DOHH2 (cell line): ENCODE measurements at regions not wholly inside any gene's neighbourhood (a gene's known extent, or its start where the extent isn't known, plus 50 kb on each side); places are given as distances from the start of the nearest gene placed in this dataset.

Source experiments
- CTCF ChIP-seq: fragments of 200-600 bp; sonication (generic); IDR thresholded peaks from one replicate; pipeline ENCODE4 v1.5.1; 2014; ENCODE audit warnings: antibody characterized with exemption, mild to moderate bottlenecking, low read depth, low read length; ENCODE audit not compliant: poor library complexity, severe bottlenecking
- EZH2phosphoT487 ChIP-seq: fragments of 200-600 bp; sonication (generic); IDR thresholded peaks from 2 replicates; pipeline ENCODE4 v1.6.1; 2017; ENCODE audit warnings: borderline replicate concordance, mild to moderate bottlenecking, antibody characterized with exemption, low read length, moderate library complexity, mixed read lengths

GRCh38 chr3:188959013-188959412 lies 212.8 kb upstream of the TPRG1 start:
- TF ChIP-seq CTCF (no peak), EZH2phosphoT487 (no peak)
